GM10248 (cell line): ENCODE measurements at regions not wholly inside any gene's neighbourhood (a gene's known extent, or its start where the extent isn't known, plus 50 kb on each side); places are given as distances from the start of the nearest gene placed in this dataset.

Source experiments
- CTCF ChIA-PET: fragments of 300-600 bp; sonication (Branson Sonifier 250); formaldehyde crosslinking; extraction: SDS; loops from one replicate; lab custom pipeline; 2021; ENCODE audit warnings: antibody characterized with exemption; lab: Yijun Ruan, JAX
- POLR2A ChIA-PET: fragments of 350-650 bp; sonication (Branson Sonifier 250); formaldehyde crosslinking; extraction: SDS; loops from one replicate; lab custom pipeline; 2020; ENCODE audit warnings: antibody characterized with exemption; lab: Yijun Ruan, JAX
- DNase-seq: peaks from one replicate; pipeline ENCODE4 v3.0.0; 2012; ENCODE audit errors: extremely low spot score
- TF ChIP-seq, protein P1 (sequence below): IDR thresholded peaks from 2 replicates; pipeline ENCODE4 v1.5.1; 2012; ENCODE audit warnings: mild to moderate bottlenecking, low read depth; ENCODE audit errors: extremely low read depth, missing control alignments, control extremely low read depth

DNA sequence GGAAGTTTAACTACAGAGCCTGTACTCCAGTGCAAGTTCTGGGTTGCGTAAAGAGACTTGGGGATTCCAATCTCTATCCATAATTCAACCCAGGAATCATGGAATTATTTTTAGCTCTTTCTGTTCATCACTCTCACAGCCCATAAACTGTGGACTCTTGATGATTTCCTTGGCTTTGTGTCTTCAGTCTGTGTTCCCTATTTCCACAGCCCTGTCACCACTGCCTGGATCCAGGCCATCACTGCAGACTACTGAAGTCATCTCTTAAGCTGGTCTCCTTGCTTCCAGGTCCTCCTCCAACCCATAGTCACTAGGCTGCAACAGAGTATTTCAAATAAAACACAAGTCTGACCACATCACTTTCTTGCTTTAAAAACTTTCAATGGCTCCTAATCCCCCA lies 211.7 kb downstream of the PLK2 start:
- TF ChIP-seq, protein P1, sequence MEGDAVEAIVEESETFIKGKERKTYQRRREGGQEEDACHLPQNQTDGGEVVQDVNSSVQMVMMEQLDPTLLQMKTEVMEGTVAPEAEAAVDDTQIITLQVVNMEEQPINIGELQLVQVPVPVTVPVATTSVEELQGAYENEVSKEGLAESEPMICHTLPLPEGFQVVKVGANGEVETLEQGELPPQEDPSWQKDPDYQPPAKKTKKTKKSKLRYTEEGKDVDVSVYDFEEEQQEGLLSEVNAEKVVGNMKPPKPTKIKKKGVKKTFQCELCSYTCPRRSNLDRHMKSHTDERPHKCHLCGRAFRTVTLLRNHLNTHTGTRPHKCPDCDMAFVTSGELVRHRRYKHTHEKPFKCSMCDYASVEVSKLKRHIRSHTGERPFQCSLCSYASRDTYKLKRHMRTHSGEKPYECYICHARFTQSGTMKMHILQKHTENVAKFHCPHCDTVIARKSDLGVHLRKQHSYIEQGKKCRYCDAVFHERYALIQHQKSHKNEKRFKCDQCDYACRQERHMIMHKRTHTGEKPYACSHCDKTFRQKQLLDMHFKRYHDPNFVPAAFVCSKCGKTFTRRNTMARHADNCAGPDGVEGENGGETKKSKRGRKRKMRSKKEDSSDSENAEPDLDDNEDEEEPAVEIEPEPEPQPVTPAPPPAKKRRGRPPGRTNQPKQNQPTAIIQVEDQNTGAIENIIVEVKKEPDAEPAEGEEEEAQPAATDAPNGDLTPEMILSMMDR = no peak

DNA sequence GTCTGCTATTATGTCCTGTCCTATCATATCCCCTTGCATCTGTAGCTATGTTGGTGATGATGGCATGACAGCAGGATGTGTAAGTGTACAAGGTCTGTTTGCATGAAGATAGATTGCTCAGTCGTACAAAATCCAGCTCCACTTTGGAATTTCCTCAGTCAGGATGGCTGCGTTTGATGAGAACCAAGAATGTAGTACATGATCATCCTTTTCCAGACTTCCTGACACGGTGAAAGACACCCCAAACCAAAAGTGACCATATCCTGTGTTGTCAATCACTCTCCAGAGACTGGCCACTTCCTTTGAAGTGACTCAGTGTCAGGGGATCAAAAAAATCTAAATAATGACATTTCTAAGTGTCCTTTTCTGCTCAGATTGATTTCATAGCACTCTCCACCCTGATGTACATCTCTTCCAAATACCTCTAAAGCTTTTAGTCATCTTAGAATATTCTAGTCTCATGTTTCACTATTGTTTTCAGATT lies 213.4 kb downstream of the PLK2 start:
- TF ChIP-seq, protein P1 = no peak
- ChIA-PET CTCF (no interaction called here), POLR2A (no interaction called here)
- no peak for DNase-seq

More for the DNA sequence above, 211.7 kb downstream of the PLK2 start:
- no peak for DNase-seq
- CTCF ChIA-PET = no interaction called here
- POLR2A ChIA-PET = no interaction called here

DNA sequence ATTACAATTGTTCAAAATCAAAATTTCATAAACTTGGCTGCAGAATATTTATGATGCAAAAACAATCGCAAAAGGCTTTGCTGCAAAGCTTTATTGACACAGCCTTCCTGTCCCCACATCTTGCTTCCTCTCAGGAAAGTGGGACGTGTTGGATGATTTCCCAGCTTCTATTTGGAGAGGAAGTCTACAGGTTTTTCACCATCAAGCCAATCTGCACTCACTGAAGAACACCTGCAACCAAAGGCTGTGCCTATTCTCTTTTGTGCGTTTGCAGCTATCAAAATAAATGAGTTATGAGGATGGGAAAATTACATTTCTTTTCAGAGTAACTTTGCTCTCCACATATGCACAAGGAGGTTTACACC lies 214.4 kb downstream of the PLK2 start:
- ChIA-PET CTCF (interaction anchor here (3.8 kb wide), 1 partner anchor 11 kb away, joined by 14 read pairs; no protein-coding TSS in a partner anchor), POLR2A (no interaction called here)
- DNase-seq = no peak
- TF ChIP-seq, protein P1 = no peak

DNA sequence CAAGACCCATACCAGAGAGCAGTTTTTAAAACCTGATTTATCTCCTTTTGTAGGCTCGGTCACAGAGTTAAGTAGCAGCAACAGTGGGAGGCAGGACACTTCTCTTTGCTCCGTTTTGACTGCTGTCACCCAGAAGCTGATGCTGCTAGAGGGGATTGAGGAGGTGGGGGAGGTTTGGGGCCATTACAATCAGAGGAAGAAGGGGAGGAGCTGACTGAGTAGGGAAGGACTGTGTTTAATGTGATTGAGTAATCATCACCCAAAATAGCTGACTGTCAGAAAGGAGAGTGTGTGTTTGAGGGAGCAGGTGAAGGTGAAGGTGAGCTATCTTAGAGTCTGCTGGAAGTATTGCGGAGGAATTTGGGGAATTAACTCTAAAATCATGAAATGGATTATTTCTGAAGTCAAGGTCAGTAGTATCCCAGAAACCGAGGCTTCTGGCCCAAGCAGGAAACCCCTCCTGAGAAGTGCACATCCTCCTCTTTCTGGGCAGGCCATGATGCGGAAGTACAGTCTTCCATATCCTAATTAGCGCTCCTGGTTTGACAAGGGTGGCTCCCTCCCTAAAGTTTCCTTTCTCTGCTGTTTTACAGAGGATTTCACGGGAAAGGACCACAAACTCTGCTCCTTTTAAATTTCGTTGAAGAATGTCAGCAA lies 214.9 kb downstream of the PLK2 start:
- POLR2A ChIA-PET = no interaction called here
- no peak for DNase-seq
- TF ChIP-seq, protein P1 = no peak
- CTCF ChIA-PET = interaction anchor here (3.8 kb wide), 1 partner anchor 10 kb away, joined by 14 read pairs; no protein-coding TSS in a partner anchor

GRCh38 chr5:58241389-58241788 lies 218.5 kb downstream of the PLK2 start:
- TF ChIP-seq, protein P1 = no peak
- DNase-seq = no peak
- CTCF ChIA-PET = no interaction called here
- POLR2A ChIA-PET = no interaction called here

DNA sequence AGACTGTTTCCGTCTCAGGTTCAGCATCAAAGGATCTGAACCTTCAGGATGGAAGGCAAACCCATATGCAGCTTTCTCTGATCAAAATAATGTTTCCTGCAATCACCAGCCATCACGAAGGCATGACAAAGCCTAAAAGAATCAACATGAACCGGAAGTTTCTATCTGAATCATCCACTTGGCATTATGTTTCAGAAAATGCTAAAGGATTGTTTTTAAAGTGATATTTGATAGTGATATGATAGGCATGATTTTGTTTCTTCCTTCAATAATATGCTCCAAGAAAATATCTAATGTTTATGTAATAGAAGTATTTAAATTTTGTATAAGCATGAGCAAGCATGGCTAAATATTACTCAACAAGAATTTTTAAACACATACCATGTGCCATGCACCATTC lies 219.6 kb downstream of the PLK2 start:
- TF ChIP-seq, protein P1 = no peak
- POLR2A ChIA-PET = no interaction called here
- CTCF ChIA-PET = no interaction called here
- no peak for DNase-seq

GRCh38 chr5:58239731-58240130 lies 220.2 kb downstream of the PLK2 start:
- no peak for DNase-seq
- TF ChIP-seq, protein P1 = no peak
- POLR2A ChIA-PET = no interaction called here
- CTCF ChIA-PET = no interaction called here
